Bone marrow (tissue), 2 donors: ENCODE measurements at regions not wholly inside any gene's neighbourhood (a gene's known extent, or its start where the extent isn't known, plus 50 kb on each side); places are given as distances from the start of the nearest gene placed in this dataset.
"Not testable (repeated sequence)": the region's sequence is repeated elsewhere in the genome, so short reads cannot be mapped to it uniquely, and the experiment has no call there.

ENCODE experiments used
- DNase-seq, 2 donors: peaks; one replicate each; lab custom pipeline; 2025; lab: John Stamatoyannopoulos, UW

DNA sequence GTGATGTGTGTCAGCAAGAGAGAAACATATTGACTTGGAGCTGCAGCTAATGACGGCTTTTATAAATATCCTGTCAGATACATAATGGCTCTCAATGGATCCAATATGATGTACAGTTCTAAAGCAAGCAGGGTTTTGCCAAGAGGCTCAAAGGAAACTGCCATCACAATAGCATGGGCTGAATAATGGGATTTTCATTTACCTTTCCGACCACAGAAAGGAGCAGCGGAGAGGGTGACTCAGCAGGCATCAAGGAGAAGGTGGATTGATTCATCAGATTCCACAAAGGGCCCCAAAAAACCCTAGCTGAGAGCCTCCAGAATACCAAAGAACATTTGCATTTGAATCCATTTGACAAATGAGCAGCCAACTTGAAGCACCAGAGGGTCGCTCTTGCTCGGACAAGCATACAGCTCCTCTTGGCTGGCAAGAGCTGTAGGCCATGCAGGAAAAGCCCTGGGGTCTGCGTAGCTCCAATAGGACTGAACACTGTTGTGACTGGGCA is 355.7 kb upstream of the NOCT start:
- DNase-seq: no peak

DNA sequence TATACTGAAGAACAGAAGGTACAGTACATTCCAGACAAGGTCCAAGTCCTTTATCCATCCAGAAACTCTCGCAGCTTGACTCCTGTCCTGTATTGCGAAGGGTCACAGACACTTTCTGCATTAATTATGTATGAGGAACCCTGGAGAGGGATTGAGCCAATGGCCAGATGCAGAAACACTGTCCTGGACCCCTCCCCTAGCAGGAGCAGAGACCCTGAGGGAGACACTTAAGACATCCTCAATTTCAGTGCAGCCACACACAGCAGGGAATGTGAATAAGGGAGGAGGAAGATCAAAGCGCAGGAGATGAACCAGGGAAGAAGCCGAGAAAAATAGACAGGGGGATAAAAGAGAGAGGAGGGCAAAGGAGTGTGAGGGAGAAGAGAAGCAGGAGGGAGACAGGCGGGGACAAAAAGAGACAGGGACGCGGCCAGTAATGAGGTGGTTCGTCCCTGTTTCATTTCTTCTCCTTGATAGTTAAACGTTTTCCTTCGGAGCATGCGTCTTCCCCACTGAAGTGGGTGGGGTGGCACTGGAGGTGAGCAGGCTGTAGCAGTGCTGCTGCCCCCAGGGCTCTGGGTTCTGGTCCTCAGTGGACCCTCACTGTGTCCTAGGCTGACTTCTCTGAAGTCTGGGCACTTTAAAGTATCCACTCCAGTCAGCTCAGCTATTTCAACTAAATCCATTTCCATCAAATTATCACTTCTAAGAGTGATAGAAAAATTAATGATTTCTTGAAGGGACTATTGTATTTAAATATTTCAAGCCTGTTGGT is 356.4 kb upstream of the NOCT start:
- DNase-seq: no peak

DNA sequence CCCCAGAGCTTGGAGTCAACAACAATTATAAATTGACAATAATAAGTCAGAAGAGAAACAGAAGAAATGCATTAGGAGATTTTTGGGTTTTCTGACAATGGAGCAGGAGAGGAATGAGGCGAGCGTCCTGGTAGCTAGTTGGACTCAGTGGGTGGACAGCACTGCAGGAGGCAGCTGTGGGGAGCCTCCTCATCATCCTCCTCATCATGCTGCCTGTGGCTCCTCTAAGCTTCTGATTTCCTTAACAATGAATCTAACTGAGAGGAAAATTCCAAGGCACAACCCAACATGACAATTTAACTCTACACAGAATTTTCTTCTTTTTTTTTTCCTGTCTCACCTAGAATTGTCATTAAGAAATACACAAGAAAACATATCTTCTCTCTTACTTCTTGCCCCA is 357.1 kb upstream of the NOCT start:
- no peak for DNase-seq

DNA sequence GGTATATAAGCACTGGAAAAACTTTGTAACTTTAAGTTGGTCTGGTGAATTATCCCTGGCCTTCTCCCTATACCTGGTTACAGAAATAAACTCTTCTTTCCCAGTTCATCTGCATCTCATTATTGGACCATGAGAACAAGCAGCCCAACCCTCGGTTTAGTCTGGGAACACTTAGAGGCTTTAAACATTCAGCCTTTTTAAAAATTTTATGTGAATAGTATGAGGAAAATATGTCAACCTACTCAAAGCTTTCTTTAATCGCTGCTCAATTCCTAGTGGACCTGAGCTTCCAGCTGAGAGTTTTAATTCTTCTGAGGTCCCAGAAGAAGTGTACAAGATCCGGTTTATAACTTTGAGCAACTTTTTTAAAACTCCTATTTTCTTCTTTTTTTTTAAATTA is 358.6 kb upstream of the NOCT start:
- no peak for DNase-seq

DNA sequence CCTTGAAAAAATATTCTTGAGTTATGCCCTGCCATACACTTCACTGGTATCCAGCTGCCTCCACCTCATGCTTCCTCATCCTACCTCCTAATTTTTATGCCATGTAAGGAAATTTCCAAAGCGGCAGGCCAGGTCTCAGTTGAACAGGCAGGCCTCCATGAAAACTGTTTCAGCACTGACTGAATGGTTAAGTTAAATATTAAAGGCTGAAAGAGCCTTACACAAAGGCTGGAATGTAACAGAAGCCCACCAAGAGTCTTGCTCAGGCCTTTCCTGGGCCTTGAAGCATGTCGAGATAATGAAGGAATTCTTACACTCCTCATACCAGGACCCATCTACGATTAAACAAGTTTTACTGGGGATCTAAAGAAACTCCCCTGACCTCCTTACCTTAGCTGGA is 359.6 kb upstream of the NOCT start:
- no peak for DNase-seq

DNA sequence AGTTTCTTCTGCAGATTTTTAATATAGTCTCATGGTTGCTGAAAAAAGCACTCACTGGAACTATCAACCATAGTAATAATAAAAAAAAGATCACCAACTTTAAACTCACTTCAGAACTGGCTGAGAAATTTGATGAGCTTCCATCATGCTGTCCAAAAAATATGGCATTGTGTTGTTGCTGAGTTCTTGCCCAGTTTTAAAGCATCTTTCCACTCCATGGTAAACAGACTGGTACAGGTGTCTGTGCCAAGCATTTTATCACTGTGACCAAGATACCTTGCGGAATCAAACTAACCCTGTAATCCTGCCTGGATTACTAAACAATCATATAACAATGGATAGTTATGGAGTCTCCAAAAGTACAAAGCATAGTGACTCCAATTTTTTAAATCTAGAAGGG is 360.3 kb upstream of the NOCT start:
- no peak for DNase-seq

DNA sequence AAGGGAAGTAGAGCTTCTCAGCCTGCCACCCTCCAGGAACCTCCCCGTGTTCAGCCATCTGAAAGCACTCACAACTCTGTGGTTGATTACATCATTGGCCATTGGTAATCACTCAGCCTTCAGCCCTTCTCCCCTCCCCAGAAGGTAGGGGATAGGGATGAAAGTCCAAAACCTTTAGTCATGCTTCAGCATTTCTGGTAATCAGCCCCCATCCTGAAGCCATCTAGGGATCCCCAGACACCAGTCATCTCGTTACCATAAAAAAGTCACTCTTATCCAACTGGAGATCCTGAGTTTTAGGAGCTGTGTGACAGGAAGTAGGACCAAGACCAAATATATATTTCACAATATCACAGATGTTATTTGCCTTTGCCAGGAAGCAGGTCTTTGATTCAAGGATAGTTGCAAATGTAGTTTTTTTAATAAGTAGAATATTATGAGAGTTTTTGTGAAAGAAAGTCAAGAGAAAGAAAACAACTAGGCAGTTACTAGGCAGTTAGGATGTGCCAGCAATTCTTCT is 364.6 kb upstream of the NOCT start:
- DNase-seq: peak in 1 of 2 donors; percentile 9

DNA sequence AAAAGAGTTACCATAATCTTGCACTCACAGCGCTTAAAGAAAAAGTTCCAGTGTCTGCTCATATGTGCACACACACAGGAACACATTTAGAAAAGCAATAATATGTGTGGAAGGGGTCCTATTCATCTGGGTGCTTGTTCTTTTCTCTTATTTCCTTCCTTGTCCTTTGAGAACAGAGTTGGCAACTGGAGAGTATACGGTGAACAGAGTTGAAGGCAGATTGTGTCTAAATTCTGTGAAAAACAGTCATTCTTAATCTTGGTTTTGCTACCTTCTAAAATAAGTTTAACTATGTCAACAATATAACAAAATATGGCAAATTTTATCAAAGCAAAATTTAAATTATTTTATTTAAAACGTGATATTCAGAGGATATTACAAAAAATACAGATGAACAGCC is 365.1 kb upstream of the NOCT start:
- no peak for DNase-seq

DNA sequence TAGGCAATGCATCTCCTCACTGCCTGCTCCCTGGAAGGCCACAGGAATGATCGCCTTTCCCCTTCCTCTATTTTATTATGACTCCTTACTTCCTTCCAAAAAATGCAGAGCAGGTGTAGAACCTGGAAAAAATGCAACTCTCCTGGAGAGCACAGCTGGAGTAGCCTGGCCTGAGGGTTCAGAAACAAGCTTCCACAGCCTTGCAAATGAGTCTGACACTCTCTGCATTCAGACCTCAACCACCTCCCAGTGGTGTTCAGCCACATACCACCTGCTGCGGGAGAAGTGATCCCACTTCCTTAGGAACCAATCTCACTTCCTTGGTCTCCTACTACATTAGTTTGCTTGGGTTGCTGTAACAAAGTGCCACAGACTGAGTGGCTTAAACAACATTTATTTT is 368.1 kb upstream of the NOCT start:
- DNase-seq: no peak

DNA sequence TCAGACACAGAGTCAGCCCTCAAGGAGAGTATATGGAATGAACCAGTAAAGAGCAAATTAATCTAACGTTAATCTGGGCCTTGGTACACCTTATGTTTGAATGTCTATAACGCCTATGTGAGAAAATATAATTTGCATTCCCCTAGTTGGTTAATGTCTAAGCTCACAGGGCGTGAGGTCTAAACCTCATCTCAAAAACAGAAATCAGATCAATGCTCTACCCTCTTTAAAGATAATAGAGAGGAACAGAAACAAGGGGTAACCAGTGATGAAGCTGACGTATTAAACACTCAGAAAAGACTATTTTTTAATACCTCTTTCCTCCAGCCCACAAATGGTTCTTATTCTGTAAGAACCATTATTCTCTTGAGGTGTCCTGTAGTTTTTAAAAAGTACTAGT is 369.2 kb upstream of the NOCT start:
- no peak for DNase-seq

DNA sequence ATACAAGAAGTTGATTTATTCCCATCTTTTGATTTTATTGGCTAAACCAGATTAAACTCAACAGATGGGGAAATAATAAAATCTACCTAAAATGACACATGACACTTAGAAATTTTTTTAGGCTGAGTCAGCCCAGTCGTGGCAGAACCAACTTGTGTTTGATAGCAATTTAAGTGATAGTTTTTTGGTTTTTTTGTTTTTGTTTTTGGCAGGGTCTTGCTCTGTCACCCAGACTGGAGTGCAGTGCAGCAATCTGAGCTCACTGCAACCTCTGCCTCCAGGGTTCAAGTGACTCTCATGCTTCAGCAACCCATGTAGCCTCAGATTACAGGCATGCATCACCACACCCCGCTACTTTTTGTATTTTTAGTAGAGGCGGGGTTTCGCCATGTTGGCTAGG is 370.3 kb upstream of the NOCT start:
- DNase-seq: no peak

DNA sequence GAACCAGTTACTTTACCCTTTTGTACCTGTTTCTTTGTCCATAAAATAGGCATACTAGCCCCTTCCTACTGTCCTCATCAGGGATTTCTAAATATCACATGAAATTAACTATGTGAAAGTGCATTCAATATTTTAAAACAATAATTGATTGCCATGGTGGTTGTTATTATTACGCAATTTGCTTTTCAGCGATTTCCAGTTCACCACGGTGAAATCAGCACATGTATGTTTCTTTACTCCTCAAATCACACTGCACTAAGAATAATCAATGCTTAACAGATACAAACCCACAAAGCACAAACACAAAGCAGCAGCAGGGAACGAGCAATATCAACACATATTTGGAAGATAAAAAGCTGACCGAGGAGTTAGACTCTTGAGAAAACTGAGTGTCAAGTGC is 371.3 kb upstream of the NOCT start:
- no peak for DNase-seq

DNA sequence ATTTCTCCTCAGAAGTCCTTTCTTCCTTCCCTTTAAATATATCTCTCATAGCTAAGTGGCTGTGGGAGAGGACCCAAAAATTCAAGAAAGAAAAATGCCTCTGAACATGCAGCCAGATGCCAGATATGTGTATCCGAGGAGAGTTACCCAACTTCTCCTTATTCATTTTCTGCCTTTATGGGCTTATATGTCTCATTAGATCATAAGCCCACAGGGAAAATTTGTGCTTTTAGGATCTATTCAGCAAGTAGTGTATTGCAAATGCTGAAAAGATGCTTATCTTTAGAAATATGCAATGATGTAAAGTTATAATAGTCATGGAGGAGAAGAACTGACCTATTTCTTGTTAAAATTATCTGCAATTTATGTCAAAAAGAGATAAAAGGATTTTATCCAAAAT is 371.8 kb upstream of the NOCT start:
- no peak for DNase-seq

DNA sequence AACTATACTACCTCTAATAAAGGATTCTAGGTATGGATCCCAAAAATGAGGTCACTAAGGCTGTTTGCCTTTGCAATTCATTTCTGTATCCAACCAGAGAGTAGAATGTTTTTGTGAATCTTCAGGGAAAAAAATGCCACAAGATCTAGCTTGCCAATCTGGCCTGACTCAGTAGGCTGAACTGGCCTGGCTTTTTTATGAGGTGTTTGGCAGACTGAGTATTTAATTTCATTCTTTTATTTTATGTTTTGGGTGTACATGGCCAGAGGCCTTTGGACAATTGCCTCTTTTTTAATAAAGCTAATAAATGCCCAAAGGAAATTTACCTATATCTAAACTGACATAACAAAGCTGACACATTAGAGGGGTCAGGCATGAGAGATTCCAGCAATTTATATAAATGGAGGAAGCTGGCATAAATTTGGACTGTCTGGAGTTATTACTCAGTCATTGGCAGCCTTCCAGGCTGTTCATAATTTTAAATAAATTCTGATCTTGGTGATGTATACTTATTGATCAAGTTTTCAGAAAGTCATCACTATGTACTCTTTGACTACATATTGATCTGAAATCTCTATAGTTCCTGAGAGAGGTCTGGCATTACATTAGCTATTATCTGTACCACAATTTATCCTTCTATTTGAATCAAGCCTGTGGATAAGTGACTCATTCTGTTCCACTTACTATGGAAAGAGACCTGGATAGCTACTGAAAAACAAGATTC is 376.4 kb upstream of the NOCT start:
- no peak for DNase-seq

DNA sequence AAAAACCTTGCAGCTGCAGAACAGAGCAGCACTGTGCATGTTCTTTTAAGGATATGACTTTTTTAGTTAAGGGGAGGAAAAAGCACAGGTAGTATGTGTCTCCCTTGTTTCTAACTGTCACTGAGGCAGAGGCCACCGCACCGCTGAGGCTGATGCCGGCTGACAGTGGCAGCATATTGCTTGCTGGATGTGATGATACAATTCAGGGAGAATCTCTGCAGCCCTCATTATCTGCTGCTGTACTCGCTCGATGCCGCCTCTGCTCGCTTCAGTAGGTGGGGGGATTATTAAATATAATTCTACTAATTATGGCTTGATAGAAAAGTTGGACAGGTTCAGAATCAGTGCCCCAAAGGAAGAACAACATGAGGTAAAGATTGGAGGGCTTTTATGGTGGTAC is 378.8 kb upstream of the NOCT start:
- no peak for DNase-seq

DNA sequence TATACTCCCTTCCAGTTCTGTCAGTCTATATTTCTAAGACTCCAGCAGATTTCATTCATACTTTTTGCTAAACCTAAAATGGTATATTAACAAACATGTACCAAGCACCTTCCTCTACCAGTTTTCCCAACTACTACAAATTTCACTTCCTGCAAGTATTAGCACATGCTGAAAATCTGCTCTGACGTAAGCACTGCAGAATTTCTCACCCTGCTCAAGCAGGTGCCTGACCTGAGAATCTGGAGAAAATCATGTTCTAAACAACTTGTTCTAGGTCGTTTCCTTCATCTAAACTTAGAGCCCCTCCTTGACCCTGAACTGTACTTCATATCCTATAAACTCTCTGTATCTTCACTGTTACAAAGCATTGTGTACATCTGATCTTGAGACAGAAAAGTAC is 380.7 kb upstream of the NOCT start:
- DNase-seq: no peak

DNA sequence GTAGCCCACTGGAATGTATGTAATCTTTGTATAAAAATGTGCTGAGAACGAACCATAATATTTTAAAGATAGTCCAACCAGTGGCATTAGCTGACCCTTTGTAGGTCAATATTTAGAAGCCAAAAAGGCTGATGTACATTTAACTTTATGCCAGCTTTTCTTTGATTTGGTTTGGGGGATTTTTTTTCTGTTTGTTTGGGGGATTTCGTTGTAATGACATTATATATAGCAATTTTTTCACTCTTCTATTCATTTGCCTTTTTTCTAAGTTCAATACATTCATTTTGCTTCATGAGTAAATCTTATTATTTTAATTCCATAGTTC is 382.0 kb upstream of the NOCT start:
- no peak for DNase-seq

DNA sequence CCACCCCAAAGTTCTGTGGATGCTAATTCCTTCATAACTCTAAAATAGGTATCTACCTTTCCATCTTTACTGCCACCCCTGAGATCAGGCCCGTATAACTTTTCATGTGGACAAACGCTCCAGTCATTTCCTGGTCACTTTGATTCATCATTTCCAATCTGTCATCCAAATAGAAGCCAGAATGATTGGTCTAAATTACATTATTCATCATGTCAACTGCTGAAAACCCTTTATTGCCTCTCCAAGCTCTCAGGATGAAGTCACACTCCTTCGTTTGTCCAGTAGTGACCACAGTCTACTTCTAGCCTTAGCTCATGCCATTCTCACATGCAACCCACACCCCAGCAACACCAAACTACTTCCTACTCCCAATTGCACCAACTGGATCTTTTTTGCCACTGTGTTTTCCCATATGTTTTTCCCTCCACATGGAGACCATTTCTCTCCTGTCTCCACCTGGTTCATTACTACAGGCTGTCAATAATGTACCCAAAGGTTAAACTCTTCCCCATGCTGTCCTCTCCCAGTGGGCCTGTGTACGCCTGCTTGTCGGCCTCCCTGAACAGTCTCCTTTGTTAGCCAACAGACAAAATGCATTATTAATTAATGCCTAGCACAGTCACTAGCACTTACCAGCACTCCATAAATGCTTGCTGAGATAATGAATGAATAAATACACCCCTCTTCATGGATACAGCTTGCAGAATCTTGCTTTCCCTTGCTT is 382.6 kb upstream of the NOCT start:
- DNase-seq: no peak

DNA sequence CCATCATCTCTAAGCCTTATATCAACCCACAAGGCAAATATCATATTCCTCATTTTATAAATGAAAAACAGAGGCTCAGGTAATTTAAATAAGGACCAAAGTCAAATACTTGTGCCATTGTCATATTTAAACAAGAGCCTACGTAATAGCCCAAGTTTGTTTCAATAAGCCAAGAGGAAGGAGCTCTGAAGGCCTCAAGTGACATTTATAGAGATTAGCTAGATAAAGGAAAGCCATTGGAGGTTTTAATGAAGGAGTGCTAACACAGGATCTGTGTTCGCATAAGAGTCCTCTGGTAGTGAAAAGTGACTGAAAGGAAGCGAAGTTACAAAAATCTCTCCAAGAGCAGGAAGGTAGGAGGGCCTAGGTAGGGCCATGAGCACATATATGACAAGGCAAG is 384.9 kb upstream of the NOCT start:
- DNase-seq: no peak

DNA sequence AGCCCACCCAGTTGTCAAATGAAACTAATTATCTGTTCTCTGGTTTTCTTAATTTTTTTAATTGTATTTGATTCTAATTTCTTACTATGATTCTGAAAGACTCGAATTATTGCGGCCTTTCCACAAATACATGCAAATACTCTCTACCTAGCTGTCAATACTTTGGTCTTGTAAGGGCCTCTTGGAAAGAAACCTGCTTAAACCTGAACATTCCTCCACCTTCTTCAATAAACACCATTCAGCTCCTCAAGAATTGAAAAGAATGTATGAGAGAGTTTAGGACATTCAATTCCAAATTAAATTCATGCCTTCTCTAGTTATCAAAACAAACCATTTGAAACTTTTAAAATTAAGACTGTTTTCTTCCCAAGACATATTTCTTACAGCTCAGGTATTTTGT is 385.9 kb upstream of the NOCT start:
- no peak for DNase-seq

DNA sequence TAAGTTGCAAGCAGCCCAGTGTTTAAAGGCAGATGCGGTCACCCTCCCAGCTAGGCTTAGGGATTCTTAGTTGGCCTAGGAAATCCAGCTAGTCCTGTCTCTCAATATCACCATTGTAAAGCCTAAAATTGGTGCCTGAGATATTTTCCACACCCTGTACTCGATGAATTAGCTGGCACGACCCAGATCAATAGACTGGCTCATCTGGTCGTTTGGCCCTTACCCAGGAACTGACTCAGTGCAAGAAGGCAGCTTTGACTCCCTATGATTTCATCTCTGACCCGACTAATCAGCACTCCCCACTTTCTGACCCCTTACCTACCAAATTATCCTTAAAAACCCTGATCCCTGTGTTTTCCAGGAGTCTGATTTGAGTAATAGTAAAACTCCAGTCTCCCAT is 384.9 kb upstream of the SLC7A11 start:
- no peak for DNase-seq

DNA sequence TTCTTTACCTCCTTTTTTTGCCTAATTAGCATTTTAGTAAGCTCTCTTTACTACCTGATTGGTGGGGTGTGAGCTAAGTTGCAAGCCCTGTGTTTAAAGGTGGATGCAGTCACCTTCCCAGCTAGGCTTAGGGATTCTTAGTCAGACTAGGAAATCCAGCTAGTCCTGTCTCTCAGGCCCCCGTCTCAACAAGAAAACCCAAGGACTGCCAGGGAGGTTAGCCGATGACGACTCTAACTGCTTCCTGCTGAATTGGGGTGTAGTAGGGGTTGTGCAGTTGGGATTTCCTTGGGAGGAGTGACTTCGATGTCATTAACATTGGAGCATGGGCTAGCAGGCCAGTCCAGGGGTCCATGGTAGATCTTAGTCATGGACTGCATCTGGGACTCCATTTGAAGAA is 380.2 kb upstream of the SLC7A11 start:
- not testable (repeated sequence) for DNase-seq

DNA sequence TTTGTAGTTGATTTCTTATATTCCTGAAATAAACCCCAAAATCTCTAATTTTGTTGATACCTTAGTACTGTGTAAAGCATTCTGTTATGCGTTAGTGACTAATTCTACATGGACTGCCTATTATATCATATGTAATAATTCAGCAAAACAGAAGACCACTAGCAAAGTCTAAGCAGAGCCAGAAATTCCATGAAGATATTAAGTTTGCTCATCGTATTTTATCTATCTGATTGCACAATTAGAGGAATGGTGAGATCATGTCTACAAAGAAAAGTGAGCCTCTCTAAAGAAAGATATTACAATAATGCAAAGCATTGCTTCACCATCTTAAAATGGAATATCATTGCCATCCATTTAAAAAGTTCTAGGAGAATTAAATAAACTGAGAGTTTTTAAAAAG is 374.6 kb upstream of the SLC7A11 start:
- DNase-seq: no peak
